Middle frontal gyrus (tissue), 1 donor: ENCODE measurements at regions not wholly inside any gene's neighbourhood (a gene's known extent, or its start where the extent isn't known, plus 50 kb on each side); places are given as distances from the start of the nearest gene placed in this dataset.
"Not testable (repeated sequence)": the region's sequence is repeated elsewhere in the genome, so short reads cannot be mapped to it uniquely, and the experiment has no call there.

Source experiments
- DNase-seq: peaks from one replicate; pipeline ENCODE4 v3.0.0-alpha.2; 2015; ENCODE audit warnings: low spot score; ENCODE audit errors: extremely low spot score

- DNase-seq = no peak
Measured at GRCh38 chr13:109332506-109333499, 453.6 kb downstream of the IRS2 start.

- DNase-seq = no peak
Measured at GRCh38 chr13:109331898-109332297, 454.5 kb downstream of the IRS2 start.

GRCh38 chr13:109331011-109331433 is 455.4 kb downstream of the IRS2 start:
- DNase-seq = no peak

GRCh38 chr13:109330123-109330522 is 456.3 kb downstream of the IRS2 start:
- DNase-seq = no peak

GRCh38 chr13:109329175-109329574 is 457.2 kb downstream of the IRS2 start:
- no peak for DNase-seq

GRCh38 chr13:109326601-109327000 is 459.8 kb downstream of the IRS2 start:
- DNase-seq = no peak

GRCh38 chr13:109323338-109323737 is 463.0 kb downstream of the IRS2 start:
- DNase-seq = no peak

GRCh38 chr13:109318945-109319590 is 467.3 kb downstream of the IRS2 start:
- DNase-seq = no peak

GRCh38 chr13:109315481-109315880 is 470.9 kb downstream of the IRS2 start:
- DNase-seq = no peak

GRCh38 chr13:109314101-109314500 is 472.3 kb downstream of the IRS2 start:
- DNase-seq = no peak

GRCh38 chr13:109312399-109312798 is 474.0 kb downstream of the IRS2 start:
- no peak for DNase-seq

GRCh38 chr13:109311431-109311976 is 474.9 kb downstream of the IRS2 start:
- not testable (repeated sequence) for DNase-seq

GRCh38 chr13:109309625-109310363 is 476.6 kb downstream of the IRS2 start:
- DNase-seq = no peak

- DNase-seq = no peak
Measured at GRCh38 chr13:109307027-109307426, 479.4 kb downstream of the IRS2 start.

- no peak for DNase-seq
Measured at GRCh38 chr13:109301726-109302125, 484.7 kb downstream of the IRS2 start.

- no peak for DNase-seq
Measured at GRCh38 chr13:109301276-109301675, 485.1 kb downstream of the IRS2 start.

GRCh38 chr13:109297628-109298027 is 488.8 kb downstream of the IRS2 start:
- DNase-seq = no peak

GRCh38 chr13:109293166-109293565 is 493.2 kb downstream of the IRS2 start:
- no peak for DNase-seq

GRCh38 chr13:109288151-109288709 is 498.2 kb downstream of the IRS2 start:
- no peak for DNase-seq

- DNase-seq = no peak
Measured at GRCh38 chr13:109287553-109287952, 498.8 kb downstream of the IRS2 start.

- DNase-seq = no peak
Measured at GRCh38 chr13:109285586-109285985, 500.8 kb downstream of the IRS2 start.
